Keratinocyte (primary cell): ENCODE measurements at regions not wholly inside any gene's neighbourhood (a gene's known extent, or its start where the extent isn't known, plus 50 kb on each side); places are given as distances from the start of the nearest gene placed in this dataset.

Experiments used
- DNase-seq: peaks from one replicate; pipeline ENCODE4 v3.0.0-alpha.2; 2011; ENCODE audit warnings: low read depth, missing footprints, low spot score
- FAIRE-seq: peaks from 2 replicates; lab custom pipeline; 2011; peaks lifted over from hg19 to GRCh38; lab: Jason Lieb, UNC
- H2AFZ ChIP-seq: 2 replicates; pipeline ENCODE4 v1.6.0; 2012; ENCODE audit warnings: low read length, control low read depth, inconsistent platforms; ENCODE audit not compliant: control insufficient read depth
- H3K27ac ChIP-seq: 2 replicates; pipeline ENCODE4 v1.5.1; 2011; ENCODE audit warnings: low read length; ENCODE audit not compliant: control insufficient read depth, insufficient read depth
- H3K27me3 ChIP-seq: 3 replicates; pipeline ENCODE4 v1.6.0; 2011; ENCODE audit warnings: low read length; ENCODE audit not compliant: control insufficient read depth, insufficient read depth; ENCODE audit errors: extremely low read depth
- H3K36me3 ChIP-seq, 2 experiments: 2 replicates in 1 of 2; 3 replicates in 1 of 2; pipeline ENCODE4 v1.5.1; 2011; ENCODE audit warnings: low read length in 2 of 2, mild to moderate bottlenecking in 1 of 2; ENCODE audit not compliant: control insufficient read depth in 2 of 2, insufficient read depth in 2 of 2; ENCODE audit errors: extremely low read depth in 1 of 2
- H3K4me1 ChIP-seq: 3 replicates; pipeline ENCODE4 v1.5.1; 2011; ENCODE audit warnings: low read length; ENCODE audit not compliant: control insufficient read depth, insufficient read depth; ENCODE audit errors: extremely low read depth
- H3K4me2 ChIP-seq: 3 replicates; pipeline ENCODE4 v1.6.0; 2011; ENCODE audit warnings: low read depth, low read length; ENCODE audit not compliant: control insufficient read depth, insufficient read depth; ENCODE audit errors: extremely low read depth
- H3K4me3 ChIP-seq, 3 experiments: fragments of 200-600 bp in 1 of 3; sonication (generic) in 1 of 3; 2 replicates in 2 of 3; 3 replicates in 1 of 3; pipeline ENCODE4 v1.5.1; 2011 to 2016; ENCODE audit warnings: low read length in 3 of 3, mild to moderate bottlenecking in 3 of 3, control low read depth in 2 of 3, inconsistent platforms in 1 of 3, low read depth in 1 of 3, mixed read lengths in 1 of 3, mixed run types in 1 of 3, moderate library complexity in 1 of 3; ENCODE audit not compliant: control insufficient read depth in 2 of 3, insufficient read depth in 2 of 3; ENCODE audit errors: extremely low read depth in 1 of 3
- H3K79me2 ChIP-seq: 2 replicates; pipeline ENCODE4 v1.6.0; 2012; ENCODE audit warnings: low read length; ENCODE audit not compliant: control insufficient read depth, insufficient read depth
- H3K9ac ChIP-seq: 3 replicates; pipeline ENCODE4 v1.6.0; 2011; ENCODE audit warnings: low read length; ENCODE audit not compliant: control insufficient read depth, insufficient read depth; ENCODE audit errors: extremely low read depth
- H3K9me1 ChIP-seq: 3 replicates; pipeline ENCODE4 v1.6.0; 2011; ENCODE audit warnings: low read length; ENCODE audit not compliant: control insufficient read depth, insufficient read depth; ENCODE audit errors: extremely low read depth
- H3K9me3 ChIP-seq: 2 replicates; pipeline ENCODE4 v1.5.1; 2012; ENCODE audit warnings: low read depth, low read length; ENCODE audit not compliant: control insufficient read depth
- H4K20me1 ChIP-seq: 3 replicates; pipeline ENCODE4 v1.6.0; 2011; ENCODE audit warnings: low read length; ENCODE audit not compliant: control insufficient read depth, insufficient read depth; ENCODE audit errors: extremely low read depth
- EZH2 ChIP-seq: IDR thresholded peaks from one replicate; pipeline ENCODE4 v1.6.1; 2012; ENCODE audit warnings: inconsistent platforms, mild to moderate bottlenecking, low read length, moderate library complexity
- dilution Hi-C: fragments of 300-500 bp; cut with MboI; formaldehyde crosslinking; loops from one replicate; pipeline ENCODE4 v1.7.0; 2020; ENCODE audit warnings: low sequenced_read_pairs; ENCODE audit not compliant: extremely low pct_ligation_motif_present
- TF ChIP-seq, protein P1 (sequence below), 3 experiments: IDR thresholded peaks in 1 of 3; conservative IDR thresholded peaks in 1 of 3; optimal IDR thresholded peaks in 1 of 3; 2 replicates in 2 of 3; 3 replicates in 1 of 3; pipeline versions ENCODE3 to v1.5.1; 2011; ENCODE audit warnings: low read length in 3 of 3, mild to moderate bottlenecking in 3 of 3, moderate library complexity in 2 of 3, control low read depth in 1 of 3, inconsistent platforms in 1 of 3; ENCODE audit not compliant: insufficient read depth in 2 of 3; ENCODE audit errors: extremely low read depth in 1 of 3

DNA sequence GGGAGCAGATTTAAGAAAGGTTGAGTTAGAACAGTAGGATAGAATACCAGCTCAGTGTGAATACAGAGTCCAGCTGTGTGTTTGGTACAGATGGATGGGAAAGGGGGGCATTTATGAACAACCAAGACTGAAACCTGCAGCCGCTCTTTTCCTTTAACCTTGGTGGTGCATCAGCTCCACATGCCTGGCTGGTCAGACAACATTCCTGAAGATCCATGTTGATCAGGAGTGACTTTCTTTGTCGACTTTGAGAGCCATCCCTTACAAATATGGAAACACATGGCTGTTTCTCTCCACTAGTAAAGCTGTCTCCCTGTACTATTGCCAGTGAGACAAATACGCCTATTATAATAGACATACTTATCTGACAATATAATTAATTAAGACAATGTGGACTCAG is 476.5 kb upstream of the IGFBP3 start:
- no peak overlapping the region for H3K4me3 ChIP-seq
- no peaks in the 10 kb centered on the region for H3K4me1 ChIP-seq
- FAIRE-seq: no peak

DNA sequence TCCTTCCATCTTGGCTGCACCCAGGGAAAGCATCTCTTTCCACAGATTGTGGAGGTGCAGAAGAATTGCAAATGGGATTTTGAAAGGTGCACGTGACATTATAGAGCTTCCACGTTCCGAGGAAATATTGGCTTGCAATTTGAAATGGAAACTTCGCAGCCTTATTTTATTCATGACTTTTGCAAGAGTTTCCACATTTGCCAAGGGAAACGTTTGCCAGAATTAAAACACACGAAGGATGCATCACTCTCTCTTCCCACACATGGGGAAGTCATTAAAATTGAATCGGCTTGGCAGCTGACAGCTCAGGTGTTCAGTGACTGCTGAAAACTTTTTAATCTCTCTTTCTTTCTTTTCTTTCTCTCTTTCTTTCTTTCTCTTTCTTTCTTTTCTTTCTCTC is 475.4 kb upstream of the IGFBP3 start:
- Histone ChIP-seq H3K36me3 (no peaks in the 10 kb centered on the region), H3K79me2 (no peaks in the 10 kb centered on the region), H4K20me1 (no peaks in the 10 kb centered on the region), H3K9me3 (no peaks in the 10 kb centered on the region), H3K4me2 (no peak overlapping the region), H3K4me1 (no peaks in the 10 kb centered on the region), H3K27me3 (peaks cover 4% of the 10 kb centered on the region), H2AFZ (no peak overlapping the region), H3K4me3 (no peak overlapping the region), H3K9me1 (no peaks in the 10 kb centered on the region), H3K27ac (no peak overlapping the region), H3K9ac (no peak overlapping the region)
- dilution Hi-C loops: no loop called here
- FAIRE-seq: no peak
- no peak for DNase-seq
- TF ChIP-seq, protein P1, sequence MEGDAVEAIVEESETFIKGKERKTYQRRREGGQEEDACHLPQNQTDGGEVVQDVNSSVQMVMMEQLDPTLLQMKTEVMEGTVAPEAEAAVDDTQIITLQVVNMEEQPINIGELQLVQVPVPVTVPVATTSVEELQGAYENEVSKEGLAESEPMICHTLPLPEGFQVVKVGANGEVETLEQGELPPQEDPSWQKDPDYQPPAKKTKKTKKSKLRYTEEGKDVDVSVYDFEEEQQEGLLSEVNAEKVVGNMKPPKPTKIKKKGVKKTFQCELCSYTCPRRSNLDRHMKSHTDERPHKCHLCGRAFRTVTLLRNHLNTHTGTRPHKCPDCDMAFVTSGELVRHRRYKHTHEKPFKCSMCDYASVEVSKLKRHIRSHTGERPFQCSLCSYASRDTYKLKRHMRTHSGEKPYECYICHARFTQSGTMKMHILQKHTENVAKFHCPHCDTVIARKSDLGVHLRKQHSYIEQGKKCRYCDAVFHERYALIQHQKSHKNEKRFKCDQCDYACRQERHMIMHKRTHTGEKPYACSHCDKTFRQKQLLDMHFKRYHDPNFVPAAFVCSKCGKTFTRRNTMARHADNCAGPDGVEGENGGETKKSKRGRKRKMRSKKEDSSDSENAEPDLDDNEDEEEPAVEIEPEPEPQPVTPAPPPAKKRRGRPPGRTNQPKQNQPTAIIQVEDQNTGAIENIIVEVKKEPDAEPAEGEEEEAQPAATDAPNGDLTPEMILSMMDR (optimal IDR thresholded peaks at IDR 0.05 in 1 of 3, IDR thresholded peaks at IDR 0.05 in 1 of 3, conservative IDR thresholded peaks at IDR 0.05 in 1 of 3; ENCODE audit: extremely low read depth in 1 of 3, insufficient read depth in 2 of 3, low read length in 3 of 3): no peak
- TF ChIP-seq EZH2: no peak

More for the DNA sequence above, 476.5 kb upstream of the IGFBP3 start:
- TF ChIP-seq EZH2: no peak
- TF ChIP-seq, protein P1 (optimal IDR thresholded peaks at IDR 0.05 in 1 of 3, IDR thresholded peaks at IDR 0.05 in 1 of 3, conservative IDR thresholded peaks at IDR 0.05 in 1 of 3; ENCODE audit: extremely low read depth in 1 of 3, insufficient read depth in 2 of 3, low read length in 3 of 3): no peak
- DNase-seq: no peak
- H3K9me3 ChIP-seq: no peaks in the 10 kb centered on the region
- H3K79me2 ChIP-seq: no peaks in the 10 kb centered on the region
- H4K20me1 ChIP-seq: no peaks in the 10 kb centered on the region
- H3K27me3 ChIP-seq: peaks cover 4% of the 10 kb centered on the region
- H3K27ac ChIP-seq: no peak overlapping the region
- H3K9ac ChIP-seq: no peak overlapping the region
- no peak overlapping the region for H2AFZ ChIP-seq
- no peaks in the 10 kb centered on the region for H3K36me3 ChIP-seq
- dilution Hi-C loops: no loop called here
- H3K9me1 ChIP-seq: no peaks in the 10 kb centered on the region
- H3K4me2 ChIP-seq: no peak overlapping the region
